Osteoblast (primary cell): ENCODE measurements at regions not wholly inside any gene's neighbourhood (a gene's known extent, or its start where the extent isn't known, plus 50 kb on each side); places are given as distances from the start of the nearest gene placed in this dataset.
A peak's percentile ranks its signal among the peaks of the same experiment; 100 is the strongest.

Experiments used
- DNase-seq: peaks from one replicate; pipeline ENCODE4 v3.0.0; 2011; ENCODE audit warnings: low spot score, mixed read lengths; ENCODE audit not compliant: insufficient read length; ENCODE audit errors: missing footprints
- H2AFZ ChIP-seq: 2 replicates; pipeline ENCODE4 v1.6.0; 2011; ENCODE audit warnings: mild to moderate bottlenecking, low read length
- H3K27ac ChIP-seq: 2 replicates; pipeline ENCODE4 v1.5.1; 2011; ENCODE audit warnings: mild to moderate bottlenecking, low read depth, low read length, moderate library complexity
- H3K27me3 ChIP-seq: 2 replicates; pipeline ENCODE4 v1.6.0; 2012; ENCODE audit warnings: mild to moderate bottlenecking, control low read depth, inconsistent platforms, low read length, moderate library complexity; ENCODE audit not compliant: insufficient read depth
- H3K36me3 ChIP-seq: 2 replicates; pipeline ENCODE4 v1.5.1; 2011; ENCODE audit warnings: mild to moderate bottlenecking, low read length, control low read depth, moderate library complexity; ENCODE audit not compliant: insufficient read depth
- H3K4me1 ChIP-seq: 2 replicates; pipeline ENCODE4 v1.5.1; 2011; ENCODE audit warnings: mild to moderate bottlenecking, low read length, control low read depth, moderate library complexity; ENCODE audit not compliant: insufficient read depth
- H3K4me2 ChIP-seq: 2 replicates; pipeline ENCODE4 v1.6.0; 2011; ENCODE audit warnings: mild to moderate bottlenecking, low read length; ENCODE audit not compliant: insufficient read depth
- H3K4me3 ChIP-seq: fragments of 200-600 bp; sonication (generic); 3 replicates; pipeline ENCODE4 v1.5.1; 2012; ENCODE audit warnings: mild to moderate bottlenecking, low read length, inconsistent platforms; ENCODE audit not compliant: insufficient read depth
- H3K79me2 ChIP-seq: 2 replicates; pipeline ENCODE4 v1.6.0; 2012; ENCODE audit warnings: mild to moderate bottlenecking, low read length, control low read depth, inconsistent platforms; ENCODE audit not compliant: insufficient read depth
- H3K9me3 ChIP-seq: 2 replicates; pipeline ENCODE4 v1.5.1; 2011; ENCODE audit warnings: low read depth, low read length, control low read depth
- H4K20me1 ChIP-seq: 2 replicates; pipeline ENCODE4 v1.6.0; 2012; ENCODE audit warnings: mild to moderate bottlenecking, low read length, control low read depth; ENCODE audit not compliant: insufficient read depth
- CTCF ChIP-seq: IDR thresholded peaks from 2 replicates; pipeline ENCODE4 v1.5.1; 2011; ENCODE audit warnings: mild to moderate bottlenecking, low read depth, low read length, moderate library complexity; ENCODE audit errors: extremely low read depth

- Histone ChIP-seq H3K9me3 (no peaks in the 10 kb centered on the region), H4K20me1 (no peaks in the 10 kb centered on the region), H3K36me3 (no peaks in the 10 kb centered on the region), H3K4me1 (no peaks in the 10 kb centered on the region), H3K27me3 (no peaks in the 10 kb centered on the region), H3K4me2 (no peak overlapping the region), H3K27ac (no peak overlapping the region), H3K4me3 (no peak overlapping the region), H2AFZ (no peak overlapping the region), H3K79me2 (no peaks in the 10 kb centered on the region)
- no peak for DNase-seq
- no peak for TF ChIP-seq CTCF
Measured at GRCh38 chr14:98733536-98733935, 538.5 kb downstream of the BCL11B start.

GRCh38 chr14:98736701-98737338, 535.2 kb downstream of the BCL11B start:
- Histone ChIP-seq H3K27ac (no peak overlapping the region), H3K4me2 (no peak overlapping the region), H2AFZ (no peak overlapping the region), H3K4me3 (no peak overlapping the region), H3K9me3 (no peaks in the 10 kb centered on the region), H3K27me3 (no peaks in the 10 kb centered on the region), H3K36me3 (no peaks in the 10 kb centered on the region), H4K20me1 (no peaks in the 10 kb centered on the region), H3K4me1 (no peaks in the 10 kb centered on the region), H3K79me2 (no peaks in the 10 kb centered on the region)
- no peak for DNase-seq
- TF ChIP-seq CTCF = no peak

GRCh38 chr14:98741523-98741922, 530.5 kb downstream of the BCL11B start:
- peaks cover 2% of the 10 kb centered on the region for H3K9me3 ChIP-seq
- DNase-seq = no peak
- H3K4me2 ChIP-seq = no peak overlapping the region
- TF ChIP-seq CTCF = no peak
- H3K79me2 ChIP-seq = no peaks in the 10 kb centered on the region
- no peaks in the 10 kb centered on the region for H4K20me1 ChIP-seq
- no peaks in the 10 kb centered on the region for H3K4me1 ChIP-seq
- no peak overlapping the region for H2AFZ ChIP-seq
- H3K4me3 ChIP-seq = no peak overlapping the region
- H3K27ac ChIP-seq = no peak overlapping the region
- H3K27me3 ChIP-seq = no peaks in the 10 kb centered on the region
- no peaks in the 10 kb centered on the region for H3K36me3 ChIP-seq

- peak; percentile 44 for DNase-seq
- Histone ChIP-seq H3K9me3 (peaks cover 2% of the 10 kb centered on the region), H2AFZ (no peak overlapping the region), H3K4me1 (no peaks in the 10 kb centered on the region), H3K4me2 (no peak overlapping the region), H3K27me3 (no peaks in the 10 kb centered on the region), H3K79me2 (no peaks in the 10 kb centered on the region), H3K36me3 (no peaks in the 10 kb centered on the region), H3K4me3 (no peak overlapping the region), H4K20me1 (no peaks in the 10 kb centered on the region), H3K27ac (no peak overlapping the region)
- TF ChIP-seq CTCF = no peak
Measured at GRCh38 chr14:98742001-98742400, 530.0 kb downstream of the BCL11B start.
